HG02571 (cell line): ENCODE measurements at regions not wholly inside any gene's neighbourhood (a gene's known extent, or its start where the extent isn't known, plus 50 kb on each side); places are given as distances from the start of the nearest gene placed in this dataset.
"Not testable (repeated sequence)": the region's sequence is repeated elsewhere in the genome, so short reads cannot be mapped to it uniquely, and the experiment has no call there.

Experiments used
- ATAC-seq: cut with Tn5 transposase; IDR thresholded peaks from one replicate; pipeline ENCODE4 v1.9.1; 2021; ENCODE audit warnings: mild to moderate bottlenecking, moderate library complexity; ENCODE audit not compliant: unreplicated experiment

DNA sequence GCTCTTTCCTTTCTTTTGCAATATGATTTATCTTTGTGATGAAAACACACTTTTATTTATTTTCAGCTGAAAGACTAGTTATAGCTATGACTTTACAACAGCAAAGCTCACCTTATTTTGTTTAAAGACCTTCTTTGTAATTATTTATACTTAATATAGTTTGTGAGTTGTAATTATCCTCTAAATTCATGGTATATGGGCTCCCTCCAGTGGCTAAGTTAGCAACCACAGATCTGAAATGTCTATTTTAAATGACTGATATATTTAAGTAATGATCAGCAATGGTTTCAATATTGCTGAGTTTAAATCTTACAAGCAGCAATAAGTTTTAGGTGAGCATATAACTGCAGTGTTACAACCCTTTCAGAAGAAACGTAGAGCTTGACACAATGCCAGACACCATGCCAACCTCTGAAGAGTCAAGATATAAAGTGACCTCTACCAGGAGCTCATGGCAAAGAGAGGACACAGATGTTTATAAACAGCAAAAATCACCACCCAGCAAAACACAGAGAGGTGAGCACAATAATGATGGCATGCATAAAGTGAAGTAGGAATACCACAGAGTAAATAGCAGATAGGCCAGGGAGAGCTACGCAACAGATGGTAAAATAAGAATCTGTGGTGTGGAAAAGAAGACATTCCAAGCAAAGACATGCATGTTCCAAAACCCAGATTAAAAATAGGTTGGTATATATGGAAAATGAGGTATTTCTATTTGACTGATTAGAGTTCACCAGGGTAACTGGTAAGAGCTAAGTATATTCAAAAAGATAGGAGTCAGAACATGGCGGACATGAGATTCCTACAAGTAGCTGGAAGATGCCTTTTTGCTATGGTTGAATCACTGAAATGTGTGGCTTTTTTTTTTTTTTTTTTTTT is 143.7 kb upstream of the ZNF385D start:
- ATAC-seq, result no peak

DNA sequence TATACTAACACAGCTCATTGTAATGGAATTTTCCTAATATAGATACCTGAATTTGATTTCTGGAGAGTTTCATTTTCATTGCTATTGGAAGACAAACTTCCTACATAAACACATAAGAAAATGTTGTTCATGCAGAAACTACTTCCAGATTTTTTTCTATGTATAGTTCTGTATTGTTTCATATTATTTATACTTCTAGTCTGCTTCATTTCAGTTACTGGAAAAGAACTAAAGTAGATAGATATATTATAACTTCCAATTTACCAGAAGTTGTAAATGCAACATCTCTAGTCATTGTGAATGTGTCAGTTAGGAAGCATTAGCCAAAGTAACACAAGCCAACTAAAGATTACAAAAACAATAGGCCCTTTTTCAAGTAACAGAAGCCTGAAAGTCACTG is 147.3 kb upstream of the ZNF385D start:
- ATAC-seq, result no peak

DNA sequence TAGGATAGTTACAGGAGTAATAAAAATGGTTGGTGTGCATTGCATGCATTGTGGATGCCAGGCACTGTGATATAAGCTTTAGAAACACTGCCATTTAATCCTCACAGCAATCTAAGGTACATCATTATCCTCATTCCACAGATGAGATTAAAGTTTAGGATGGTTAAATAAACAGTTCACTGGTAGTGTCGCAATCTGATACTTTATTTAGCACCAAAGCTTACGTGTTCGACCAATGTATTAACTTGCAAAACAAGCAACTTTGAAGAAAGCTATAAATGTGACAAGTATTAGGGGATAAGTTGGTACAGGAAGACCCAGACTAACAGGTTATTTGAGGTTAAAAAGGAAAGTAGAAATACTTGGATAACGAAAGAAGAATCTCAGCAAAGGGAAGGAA is 150.5 kb upstream of the ZNF385D start:
- ATAC-seq, result no peak

DNA sequence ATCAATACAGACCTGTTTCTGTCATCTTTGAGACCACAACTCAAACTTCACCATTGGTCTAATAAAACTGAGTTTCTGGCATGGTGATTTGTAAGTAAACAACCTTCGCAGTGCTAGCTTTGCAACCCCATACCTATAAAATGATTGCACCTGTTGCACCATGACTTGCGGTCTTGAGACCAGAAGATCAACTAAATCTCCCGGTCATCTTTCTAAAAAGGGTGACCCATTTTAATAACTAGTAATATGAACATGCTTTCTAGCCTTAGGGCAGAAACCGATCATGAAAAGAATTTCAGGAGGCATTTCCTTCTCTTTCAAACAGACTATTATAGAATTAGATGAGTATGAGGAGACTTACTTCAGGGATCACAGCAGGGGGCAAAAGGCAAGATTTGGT is 151.9 kb upstream of the ZNF385D start:
- ATAC-seq, result no peak

DNA sequence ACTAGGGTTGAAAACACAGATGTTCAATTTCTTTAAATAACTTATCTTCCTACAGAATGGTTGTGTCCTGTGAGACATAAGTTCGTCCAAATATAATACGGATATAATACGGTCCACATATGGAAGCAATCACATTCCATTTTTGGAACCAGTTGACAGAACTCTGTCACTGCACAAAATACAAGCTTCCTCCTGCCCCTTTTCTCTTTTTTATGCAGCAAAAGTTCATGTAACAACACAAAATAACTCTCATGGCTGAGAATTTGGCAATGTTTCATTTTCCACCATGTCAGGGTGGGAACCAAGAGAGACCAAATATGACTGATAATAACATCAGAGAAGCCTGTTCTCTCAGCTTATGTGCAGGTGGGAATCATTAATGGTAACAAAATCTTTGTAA is 158.1 kb upstream of the ZNF385D start:
- no peak for ATAC-seq

DNA sequence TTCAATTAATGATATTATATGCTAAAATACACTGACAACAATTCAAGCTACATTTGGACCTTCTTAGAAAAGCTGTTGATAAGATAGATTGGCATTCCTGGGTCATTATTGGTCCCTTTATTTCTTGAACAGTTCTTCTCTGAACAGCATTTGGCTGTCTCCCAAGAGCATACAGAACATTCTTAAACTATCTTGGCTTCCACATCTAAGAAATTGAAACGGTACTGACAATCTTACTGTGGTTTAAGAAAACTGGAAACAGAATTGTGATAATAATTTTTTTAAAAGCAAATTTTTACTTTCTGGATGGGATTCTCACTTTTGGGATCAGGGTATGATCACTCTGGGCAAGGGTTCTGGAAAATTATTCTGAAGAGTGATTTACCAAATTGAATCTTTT is 161.7 kb upstream of the ZNF385D start:
- no peak for ATAC-seq

DNA sequence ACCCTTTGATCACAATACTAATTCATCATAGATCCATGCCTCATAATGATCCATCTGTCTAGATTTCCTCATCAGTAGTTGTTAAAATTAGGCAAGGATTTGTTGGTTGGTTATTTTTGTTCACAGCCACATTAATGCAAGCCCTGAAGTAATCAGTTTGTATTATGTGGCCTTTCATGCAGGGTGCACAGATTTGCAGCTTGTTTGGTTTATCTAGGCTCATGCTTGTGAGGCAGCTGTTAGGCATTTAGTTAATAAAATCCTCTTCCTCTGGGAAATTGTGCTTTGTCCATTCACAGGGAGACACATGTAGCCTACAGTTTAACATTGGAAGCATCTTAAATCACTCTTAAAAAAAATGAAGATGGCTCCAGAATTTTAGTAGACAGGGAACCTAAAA is 162.8 kb upstream of the ZNF385D start:
- no peak for ATAC-seq

DNA sequence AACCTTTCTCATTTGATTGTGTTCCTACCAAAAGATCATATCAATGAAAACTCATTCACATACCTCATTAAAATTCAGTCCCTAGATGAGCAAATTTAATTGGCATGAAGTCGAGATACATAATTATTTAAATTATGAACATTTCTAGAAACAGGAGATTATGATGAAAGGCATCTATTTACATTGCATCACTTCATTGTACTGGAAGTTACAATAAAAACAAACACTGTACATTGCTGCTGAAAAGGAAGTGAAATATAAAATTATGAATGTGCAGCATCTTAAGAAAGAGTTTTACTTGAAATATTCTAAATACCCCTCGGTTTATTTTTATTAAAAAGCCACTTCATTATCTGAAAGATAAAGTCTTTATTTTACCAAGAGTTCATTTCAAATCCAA is 163.4 kb upstream of the ZNF385D start:
- ATAC-seq, result no peak

DNA sequence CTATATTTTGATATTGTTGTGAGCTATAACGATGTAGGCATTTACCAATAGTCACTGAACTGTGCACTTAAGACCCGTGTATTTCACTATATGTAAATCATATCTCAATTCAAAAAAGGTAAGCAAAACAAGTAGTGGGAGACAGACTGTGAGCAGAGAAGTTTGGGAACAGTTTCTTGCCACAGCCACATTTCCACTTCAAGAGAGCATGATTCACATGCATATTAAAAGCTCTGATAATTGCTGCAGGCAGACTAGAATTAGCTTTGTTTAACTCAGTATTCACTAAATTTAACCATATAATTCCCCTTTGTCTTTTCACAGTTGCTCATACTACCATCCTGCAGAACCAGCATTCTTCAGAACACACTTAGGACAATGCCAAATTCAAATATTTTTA is 168.4 kb upstream of the ZNF385D start:
- ATAC-seq, result no peak

DNA sequence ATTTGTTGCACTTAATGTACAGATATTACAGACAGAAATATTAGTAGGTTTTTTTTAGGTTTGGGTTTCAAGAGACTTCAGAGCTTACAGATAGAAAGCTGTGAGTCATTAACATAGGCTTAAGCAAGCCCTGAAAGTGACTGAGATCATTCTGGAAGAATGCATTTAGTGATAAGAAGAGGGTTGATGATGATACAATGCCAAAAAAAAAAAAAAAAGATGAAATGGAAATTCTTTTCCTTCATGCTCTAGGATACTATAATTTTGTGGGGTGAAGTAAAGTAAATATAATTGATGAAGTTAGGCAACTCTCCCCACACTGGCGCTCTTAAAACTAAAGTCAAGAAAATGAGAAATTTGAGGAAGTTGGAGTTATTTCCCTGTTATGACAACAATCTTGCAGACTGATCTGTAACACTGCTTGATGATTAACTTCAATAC is 169.4 kb upstream of the ZNF385D start:
- no peak for ATAC-seq

DNA sequence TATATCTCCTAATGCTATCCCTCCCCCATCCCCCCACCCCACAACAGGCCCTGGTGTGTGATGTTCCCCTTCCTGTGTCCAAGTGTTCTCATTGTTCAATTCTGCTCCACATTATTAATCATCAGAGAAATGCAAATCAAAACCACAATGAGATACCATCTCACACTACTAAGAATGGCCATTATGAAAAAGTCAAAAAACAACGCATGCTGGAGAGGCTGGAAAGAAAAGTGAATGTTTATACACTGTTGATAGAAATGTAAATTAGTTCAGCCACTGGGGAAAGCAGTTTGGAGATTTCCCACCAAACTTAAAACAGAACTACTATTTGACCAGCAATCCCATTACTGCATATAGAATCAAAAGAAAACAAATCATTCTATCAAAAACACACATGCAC is 172.1 kb upstream of the ZNF385D start:
- not testable (repeated sequence) for ATAC-seq

DNA sequence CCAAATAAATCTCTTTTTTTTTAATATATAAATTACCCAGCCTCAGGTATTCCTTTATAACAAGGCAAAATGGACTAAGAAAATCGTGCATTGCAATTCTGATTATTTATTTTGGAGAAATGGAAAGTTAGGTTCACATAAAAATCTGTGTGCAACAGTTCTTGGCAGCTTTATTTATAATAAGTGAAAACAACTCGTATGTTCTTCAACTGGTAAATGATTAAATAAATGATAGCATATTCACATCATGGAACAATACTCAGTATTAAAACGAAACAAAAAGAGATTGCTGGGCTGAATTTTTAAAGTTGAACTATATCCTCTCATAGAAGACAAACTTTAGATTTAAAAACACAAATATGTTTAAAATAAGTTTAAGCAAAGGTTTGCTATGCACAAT is 176.3 kb upstream of the ZNF385D start:
- ATAC-seq, result no peak

DNA sequence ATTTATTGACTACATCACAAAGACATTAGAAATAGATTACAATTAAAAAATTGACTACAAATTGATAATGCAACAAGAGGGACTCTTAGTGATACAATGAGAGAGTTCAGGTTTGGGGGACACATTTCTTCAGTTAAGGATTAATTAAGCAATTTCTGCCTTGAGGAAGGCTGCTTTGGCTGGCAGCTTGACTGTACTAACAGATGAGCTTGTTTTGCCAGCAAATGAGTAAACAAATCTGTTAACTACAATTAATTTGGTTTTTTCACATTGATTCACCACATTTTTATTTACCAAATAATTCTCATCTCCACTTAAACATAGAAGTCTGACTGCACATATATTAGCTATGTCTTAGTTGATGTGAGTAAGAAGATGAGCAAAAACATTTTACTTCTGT is 183.6 kb upstream of the ZNF385D start:
- ATAC-seq, result no peak

DNA sequence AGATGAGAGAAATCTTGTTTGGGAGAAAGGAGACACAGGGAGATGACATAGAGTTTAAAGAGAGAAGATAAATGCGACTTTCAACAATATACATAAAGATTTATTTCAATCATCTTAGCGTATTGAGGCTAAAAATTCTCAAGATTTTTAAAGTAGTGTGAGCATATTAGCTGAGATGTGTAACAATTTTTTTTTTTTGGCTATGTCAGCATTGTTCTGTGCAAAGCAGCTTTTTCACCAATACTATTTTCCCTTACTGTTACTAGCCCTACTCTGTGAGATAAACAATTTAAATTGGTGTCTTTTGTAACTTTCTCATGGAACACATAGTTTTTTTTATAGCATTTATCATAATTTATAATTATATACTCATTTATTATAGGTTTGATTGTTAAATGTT is 185.2 kb upstream of the ZNF385D start:
- ATAC-seq, result no peak

DNA sequence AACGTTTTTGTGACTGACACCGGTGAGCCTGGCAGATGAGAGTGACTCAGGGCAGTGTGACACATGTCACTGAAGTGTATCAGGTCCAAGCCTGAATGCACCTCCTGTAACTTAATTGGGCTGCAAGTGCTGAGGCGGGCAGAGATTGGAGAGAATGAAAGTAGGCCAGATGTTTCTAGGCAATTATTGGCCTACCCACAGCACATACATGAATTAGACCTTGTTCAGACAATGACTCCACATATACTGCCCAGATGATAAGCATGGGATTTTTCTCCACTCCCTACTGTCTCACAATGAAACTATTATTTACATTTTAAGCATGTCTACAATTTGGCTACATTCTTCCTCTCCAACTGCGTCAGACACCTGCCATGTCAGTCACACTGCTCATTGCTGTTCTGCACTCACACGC is 187.3 kb upstream of the ZNF385D start:
- ATAC-seq, result no peak

DNA sequence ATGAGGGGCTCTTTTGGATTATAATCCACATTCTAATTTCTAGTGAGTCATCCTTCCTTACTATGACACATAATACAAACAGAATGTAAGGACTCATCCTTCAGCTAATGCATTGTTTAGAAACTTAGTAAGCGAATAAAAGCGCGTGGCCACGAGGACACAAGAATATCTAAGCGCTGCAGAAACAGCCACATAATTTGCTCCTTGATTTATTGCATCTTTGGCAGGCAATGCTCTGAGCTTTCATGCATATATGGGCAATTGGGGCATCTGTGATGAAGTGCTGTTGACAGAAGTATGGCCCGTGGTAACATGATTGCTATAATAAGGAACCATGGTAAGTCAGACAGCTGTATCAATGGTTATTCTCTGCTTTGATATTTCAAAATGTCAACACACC is 191.3 kb upstream of the ZNF385D start:
- ATAC-seq, result no peak

DNA sequence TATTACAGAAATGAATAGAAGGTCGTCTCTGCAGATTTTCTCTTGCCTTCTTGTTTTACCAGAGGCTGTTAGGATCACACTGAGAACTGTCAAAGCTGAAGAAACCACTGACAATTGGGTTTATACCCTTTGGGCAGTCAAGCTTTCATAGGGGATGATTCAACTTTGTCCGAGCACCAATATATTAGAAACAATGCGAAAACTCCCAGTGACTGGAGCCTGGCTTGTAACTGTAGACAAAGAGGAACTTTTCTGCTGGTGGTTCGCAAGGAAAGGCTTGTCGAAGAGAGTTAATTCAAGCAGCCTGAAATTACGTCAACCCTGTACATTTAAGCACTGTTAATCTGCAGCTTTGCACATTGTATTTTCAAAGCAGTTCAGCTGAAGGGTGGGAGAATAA is 193.2 kb upstream of the ZNF385D start:
- ATAC-seq, result no peak

DNA sequence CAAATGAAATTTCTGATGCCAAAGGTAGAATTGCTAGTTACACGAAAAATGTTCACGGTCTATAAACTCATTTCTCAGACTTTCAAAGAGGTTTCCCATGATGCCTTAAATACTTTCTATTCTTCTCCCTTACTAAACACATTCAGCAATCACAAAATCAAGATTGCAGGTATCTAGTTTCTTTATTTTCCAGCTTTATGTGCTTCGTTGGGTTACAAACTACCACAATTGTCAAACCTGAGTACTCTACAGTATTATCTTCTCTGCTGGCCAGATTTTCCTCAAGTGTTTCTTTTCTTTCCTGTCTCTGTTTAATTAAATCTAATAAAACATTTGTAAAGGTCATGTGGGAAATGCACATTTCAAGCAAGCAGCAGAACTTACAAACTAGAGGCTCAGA is 201.8 kb upstream of the ZNF385D start:
- ATAC-seq, result no peak

DNA sequence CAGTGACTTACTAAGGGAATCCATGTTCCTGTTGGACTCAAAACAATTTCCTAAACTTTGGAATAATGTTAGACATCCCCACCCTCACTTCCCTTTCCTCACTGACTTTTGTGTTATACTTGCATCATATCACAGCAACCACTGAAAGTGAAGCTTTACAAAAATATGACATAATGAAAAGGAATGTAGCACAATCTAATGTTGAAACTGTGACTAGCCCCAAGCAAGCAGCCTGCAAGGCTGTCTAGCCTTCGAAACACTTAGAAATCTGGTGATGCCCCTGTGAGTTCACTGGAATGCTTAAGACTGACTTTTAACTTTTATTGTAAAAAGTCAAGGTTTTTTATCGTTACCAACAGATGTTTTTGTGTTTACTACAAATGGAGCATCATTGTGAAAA is 203.7 kb upstream of the ZNF385D start:
- no peak for ATAC-seq

DNA sequence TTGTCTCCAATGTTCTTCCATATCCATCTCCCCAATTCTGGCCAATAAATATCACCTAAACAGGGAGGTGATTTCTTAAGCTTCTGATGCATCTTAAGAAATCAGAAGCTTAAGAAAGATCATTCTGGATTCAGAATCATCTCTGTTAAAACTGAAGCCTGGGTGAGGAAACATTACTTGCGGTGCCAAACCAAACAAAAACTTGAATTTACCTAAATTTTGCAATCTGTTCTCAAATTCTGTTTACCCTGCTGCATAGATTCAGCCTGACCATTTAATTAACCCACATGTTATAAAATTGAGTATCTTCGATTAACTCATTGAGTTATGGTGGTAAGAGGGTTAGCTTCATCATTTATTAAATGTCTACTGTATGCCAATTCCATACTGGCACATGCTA is 204.4 kb upstream of the ZNF385D start:
- no peak for ATAC-seq

DNA sequence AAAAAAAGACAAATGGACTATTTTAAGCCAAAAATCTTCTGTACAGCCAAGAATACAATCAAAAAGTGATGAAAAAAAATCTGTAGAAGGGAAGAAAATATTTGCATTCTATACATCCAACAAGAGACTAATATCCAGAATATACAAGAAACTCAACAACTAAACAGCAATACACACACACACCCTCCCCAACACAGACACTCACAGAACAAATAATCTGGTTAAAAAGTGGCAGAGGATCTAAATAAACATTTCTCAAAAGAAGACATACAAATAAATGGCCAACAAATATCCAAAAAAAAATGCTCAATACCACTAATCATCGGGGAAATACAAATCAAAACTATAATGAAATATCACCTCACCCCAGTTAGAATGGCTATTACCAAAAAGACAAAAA is 209.0 kb upstream of the ZNF385D start:
- ATAC-seq, result no peak

DNA sequence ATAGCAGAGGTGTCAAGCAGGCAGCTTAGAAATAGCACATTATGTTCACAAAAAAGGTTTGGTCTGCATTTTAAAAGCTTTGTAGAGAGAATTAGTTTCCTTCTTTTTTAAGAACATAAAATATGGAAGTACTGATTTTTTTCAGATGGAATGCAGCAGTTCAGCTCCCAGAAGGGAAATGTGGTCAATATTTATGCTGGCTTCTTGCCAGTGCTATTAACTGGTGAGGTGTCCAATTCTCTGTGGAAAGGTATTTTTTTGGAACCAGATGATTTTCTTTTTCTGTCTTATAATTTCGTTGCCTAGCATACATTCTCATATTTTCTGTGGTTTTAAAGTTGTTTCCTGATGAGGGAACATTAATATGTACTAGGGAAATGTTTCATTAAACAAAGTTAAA is 211.4 kb upstream of the ZNF385D start:
- no peak for ATAC-seq

DNA sequence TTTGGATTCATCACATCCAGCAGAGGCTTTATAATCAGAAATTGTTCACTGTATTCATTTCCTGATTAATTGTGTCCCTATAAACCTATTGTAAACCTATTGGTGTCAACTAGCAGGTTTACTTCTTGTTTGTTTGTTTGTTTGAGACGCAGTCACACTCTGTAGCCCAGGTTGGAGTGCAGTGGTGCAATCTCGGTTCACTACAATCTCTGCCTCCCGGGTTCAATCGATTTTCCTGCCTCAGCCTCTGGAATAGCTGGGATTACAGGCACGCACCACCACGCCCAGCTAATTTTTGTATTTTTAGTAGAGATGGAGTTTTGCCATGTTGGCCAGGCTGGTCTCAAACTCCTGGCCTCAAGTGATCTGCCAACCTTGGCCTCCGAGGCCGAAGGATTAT is 215.4 kb upstream of the ZNF385D start:
- ATAC-seq, result not testable (repeated sequence)
